GM12873 (cell line): ENCODE measurements at regions not wholly inside any gene's neighbourhood (a gene's known extent, or its start where the extent isn't known, plus 50 kb on each side); places are given as distances from the start of the nearest gene placed in this dataset.

ENCODE experiments used
- CTCF ChIP-seq: IDR thresholded peaks from 2 replicates; pipeline ENCODE4 v1.5.1; 2012; ENCODE audit warnings: low read depth, mild to moderate bottlenecking, moderate library complexity, low read length, control low read depth; ENCODE audit not compliant: insufficient read depth; ENCODE audit errors: missing control alignments

- no peak for TF ChIP-seq CTCF
These were observed 85.1 kb upstream of the SOX6 start for GRCh38 chr11:16441461-16441860.

GRCh38 chr11:16440136-16440535 is 83.8 kb upstream of the SOX6 start:
- no peak for TF ChIP-seq CTCF

- TF ChIP-seq CTCF, result no peak
These were observed 77.7 kb upstream of the SOX6 start for GRCh38 chr11:16434036-16434435.

- no peak for TF ChIP-seq CTCF
These were observed 74.3 kb upstream of the SOX6 start for GRCh38 chr11:16430674-16431073.

GRCh38 chr11:16421826-16422225 is 65.5 kb upstream of the SOX6 start:
- no peak for TF ChIP-seq CTCF

- no peak for TF ChIP-seq CTCF
These were observed 62.2 kb upstream of the SOX6 start for GRCh38 chr11:16418428-16419097.

- TF ChIP-seq CTCF, result no peak
These were observed 56.3 kb upstream of the SOX6 start for GRCh38 chr11:16412525-16413172.
